Astrocyte of the cerebellum (primary cell): ENCODE measurements at regions not wholly inside any gene's neighbourhood (a gene's known extent, or its start where the extent isn't known, plus 50 kb on each side); places are given as distances from the start of the nearest gene placed in this dataset.

ENCODE experiments used
- DNase-seq: peaks from one replicate; pipeline ENCODE4 v3.0.0-alpha.2; 2011; ENCODE audit warnings: low read depth
- H3K4me3 ChIP-seq: 2 replicates; pipeline ENCODE4 v1.5.1; 2011; ENCODE audit warnings: mild to moderate bottlenecking, low read depth, low read length, moderate library complexity
- in situ Hi-C: cut with HindIII; loops from 2 replicates; pipeline ENCODE4 v1.10.0; 2017; ENCODE audit warnings: low sequenced_read_pairs
- TF ChIP-seq, protein P1 (sequence below): IDR thresholded peaks from 2 replicates; pipeline ENCODE4 v1.5.1; 2012; ENCODE audit warnings: low read length, low read depth, moderate library complexity, mild to moderate bottlenecking; ENCODE audit errors: missing control alignments

DNA sequence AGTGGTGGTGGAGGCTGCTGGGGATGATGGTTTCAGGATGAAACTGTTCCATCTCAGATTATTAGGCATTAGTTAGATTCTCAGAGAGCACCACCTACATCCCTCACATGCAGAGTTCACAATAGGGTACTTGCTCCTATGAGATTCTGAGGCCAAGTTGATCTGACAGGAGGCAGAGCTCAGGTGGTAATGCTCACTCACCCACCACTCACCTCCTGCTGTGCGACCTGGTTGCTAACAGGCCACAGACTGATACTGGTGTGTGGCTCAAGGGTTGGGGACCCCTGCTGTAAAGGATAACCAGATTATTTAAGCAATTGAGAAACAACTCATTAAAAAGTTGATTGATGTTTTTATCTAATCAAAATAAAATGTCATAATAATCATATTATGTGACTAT, 248.5 kb downstream of the RERGL start:
- DNase-seq: no peak
- H3K4me3 ChIP-seq: no peak overlapping the region
- in situ Hi-C loops: no loop called here
- TF ChIP-seq, protein P1, sequence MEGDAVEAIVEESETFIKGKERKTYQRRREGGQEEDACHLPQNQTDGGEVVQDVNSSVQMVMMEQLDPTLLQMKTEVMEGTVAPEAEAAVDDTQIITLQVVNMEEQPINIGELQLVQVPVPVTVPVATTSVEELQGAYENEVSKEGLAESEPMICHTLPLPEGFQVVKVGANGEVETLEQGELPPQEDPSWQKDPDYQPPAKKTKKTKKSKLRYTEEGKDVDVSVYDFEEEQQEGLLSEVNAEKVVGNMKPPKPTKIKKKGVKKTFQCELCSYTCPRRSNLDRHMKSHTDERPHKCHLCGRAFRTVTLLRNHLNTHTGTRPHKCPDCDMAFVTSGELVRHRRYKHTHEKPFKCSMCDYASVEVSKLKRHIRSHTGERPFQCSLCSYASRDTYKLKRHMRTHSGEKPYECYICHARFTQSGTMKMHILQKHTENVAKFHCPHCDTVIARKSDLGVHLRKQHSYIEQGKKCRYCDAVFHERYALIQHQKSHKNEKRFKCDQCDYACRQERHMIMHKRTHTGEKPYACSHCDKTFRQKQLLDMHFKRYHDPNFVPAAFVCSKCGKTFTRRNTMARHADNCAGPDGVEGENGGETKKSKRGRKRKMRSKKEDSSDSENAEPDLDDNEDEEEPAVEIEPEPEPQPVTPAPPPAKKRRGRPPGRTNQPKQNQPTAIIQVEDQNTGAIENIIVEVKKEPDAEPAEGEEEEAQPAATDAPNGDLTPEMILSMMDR: no peak

DNA sequence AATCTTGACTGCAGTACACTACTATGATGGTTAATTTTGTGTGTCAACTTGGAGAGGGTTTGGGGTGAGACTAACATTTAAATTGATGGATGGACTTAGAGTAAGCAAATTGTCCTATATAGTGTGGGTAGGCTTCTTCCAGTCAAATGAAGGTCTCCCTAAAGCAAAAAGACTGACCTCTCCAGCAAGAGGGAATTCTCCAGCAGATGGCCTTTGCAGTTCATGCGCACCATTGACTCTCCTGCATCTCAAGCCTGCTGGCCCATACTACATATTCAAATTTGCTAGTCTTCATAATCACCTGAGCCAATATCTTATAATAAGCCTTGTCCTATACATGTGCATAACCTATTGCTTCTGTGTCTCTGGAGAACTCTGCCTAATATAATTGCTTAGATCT, 260.2 kb downstream of the RERGL start:
- DNase-seq: no peak
- TF ChIP-seq, protein P1: no peak
- H3K4me3 ChIP-seq: no peak overlapping the region
- in situ Hi-C loops: no loop called here

DNA sequence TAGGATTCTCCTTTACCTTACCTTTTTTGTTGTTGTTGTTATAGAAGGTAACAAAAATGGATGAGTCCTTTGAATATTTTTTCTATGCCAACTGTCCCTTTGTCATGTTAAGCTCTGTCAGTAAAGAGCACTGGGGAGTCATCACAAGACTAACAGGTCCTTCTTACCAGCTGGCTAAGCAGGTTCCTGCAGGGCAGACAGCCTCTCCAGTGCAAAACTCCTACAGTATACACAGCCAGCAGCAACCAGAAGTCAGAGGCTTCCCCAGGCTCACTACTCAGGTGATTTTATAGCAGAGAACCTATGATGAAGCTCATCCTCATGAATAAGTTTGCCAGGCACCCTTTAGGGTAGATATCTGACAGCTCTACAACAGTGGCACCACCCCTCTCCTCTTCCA, 271.1 kb downstream of the RERGL start:
- DNase-seq: no peak
- no peak overlapping the region for H3K4me3 ChIP-seq
- TF ChIP-seq, protein P1: no peak
- in situ Hi-C loops: no loop called here

- H3K4me3 ChIP-seq: no peak overlapping the region
- in situ Hi-C loops: no loop called here
- DNase-seq: no peak
- TF ChIP-seq, protein P1: no peak
These were observed 279.6 kb downstream of the RERGL start for GRCh38 chr12:17810399-17810798.

GRCh38 chr12:17809206-17809605, 280.8 kb downstream of the RERGL start:
- H3K4me3 ChIP-seq: no peak overlapping the region
- DNase-seq: no peak
- in situ Hi-C loops: no loop called here
- TF ChIP-seq, protein P1: no peak

DNA sequence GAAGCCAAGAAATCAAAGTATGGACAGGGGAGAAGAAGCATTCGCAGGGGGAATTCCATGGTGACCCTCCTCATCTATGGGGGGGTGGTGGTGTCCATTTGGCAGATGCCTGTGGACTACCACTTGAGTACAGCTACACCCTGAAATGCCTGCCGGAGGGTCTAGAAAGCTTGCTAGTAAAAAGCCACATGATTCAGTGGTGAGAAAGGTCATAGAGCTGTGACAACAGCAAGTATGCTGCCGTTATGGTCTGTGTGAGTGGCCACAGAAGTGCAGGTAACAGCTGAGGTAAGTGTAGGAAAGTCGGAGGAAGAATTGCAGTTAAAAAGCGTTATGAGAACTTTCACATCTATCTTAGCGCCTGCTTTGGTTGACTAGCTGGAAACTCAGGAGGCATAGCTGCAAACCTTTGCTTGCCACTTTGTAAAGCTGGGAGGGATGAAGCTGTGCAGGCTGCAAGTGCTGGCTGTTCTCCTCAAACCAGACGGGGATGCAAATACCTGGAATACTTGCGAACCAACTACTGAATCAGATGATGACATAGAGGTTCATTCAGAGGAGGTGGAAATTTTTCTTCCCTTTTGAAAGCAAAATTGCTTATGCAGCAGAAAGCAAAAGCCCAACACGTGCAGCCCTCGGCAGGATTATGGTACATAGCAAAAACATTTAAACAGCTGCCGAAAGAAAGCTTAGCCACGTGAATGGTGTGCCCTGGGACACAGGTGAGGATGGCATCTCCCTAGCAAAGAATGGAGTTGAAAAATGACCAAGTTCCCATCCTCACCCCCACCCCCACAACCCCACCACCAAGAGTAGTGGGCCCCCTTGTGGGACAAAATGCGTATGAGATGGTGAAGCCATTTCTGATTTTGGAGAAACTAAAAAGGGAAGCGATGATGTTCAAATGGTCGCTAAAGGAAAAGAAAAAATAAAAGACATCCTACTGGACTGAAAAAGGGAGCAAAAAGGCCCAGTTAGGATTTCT, 287.0 kb downstream of the RERGL start:
- TF ChIP-seq, protein P1: no peak
- no peak for DNase-seq
- H3K4me3 ChIP-seq: no peak overlapping the region
- in situ Hi-C loops: no loop called here
